DND-41 (cell line): ENCODE measurements at regions not wholly inside any gene's neighbourhood (a gene's known extent, or its start where the extent isn't known, plus 50 kb on each side); places are given as distances from the start of the nearest gene placed in this dataset.
"Not testable (repeated sequence)": the region's sequence is repeated elsewhere in the genome, so short reads cannot be mapped to it uniquely, and the experiment has no call there.

Experiments used
- ATAC-seq: fragments of 200-7000 bp; cut with Tn5 transposase; 3 replicates; pipeline ENCODE4 v1.9.1; 2021; ENCODE audit warnings: low read depth; ENCODE audit not compliant: insufficient read depth
- DNase-seq: peaks from one replicate; pipeline ENCODE4 v3.0.0-alpha.2; 2020
- H2AFZ ChIP-seq: 2 replicates; pipeline ENCODE4 v1.6.0; 2012; ENCODE audit warnings: low read depth, low read length
- H3K27ac ChIP-seq: 2 replicates; pipeline ENCODE4 v1.5.1; 2012; ENCODE audit warnings: low read length, inconsistent platforms
- H3K27me3 ChIP-seq: fragments of 200-600 bp; sonication (generic); 2 replicates; pipeline ENCODE4 v1.6.0; 2012; ENCODE audit warnings: low read length, mild to moderate bottlenecking, inconsistent platforms; ENCODE audit not compliant: insufficient read depth, poor library complexity
- H3K36me3 ChIP-seq: 2 replicates; pipeline ENCODE4 v1.5.1; 2012; ENCODE audit warnings: low read length, inconsistent platforms; ENCODE audit not compliant: insufficient read depth
- H3K4me1 ChIP-seq: 2 replicates; pipeline ENCODE4 v1.5.1; 2012; ENCODE audit warnings: mild to moderate bottlenecking, low read length; ENCODE audit not compliant: insufficient read depth
- H3K4me2 ChIP-seq: 2 replicates; pipeline ENCODE4 v1.6.0; 2012; ENCODE audit warnings: mild to moderate bottlenecking, moderate library complexity, low read length, inconsistent platforms; ENCODE audit not compliant: insufficient read depth
- H3K4me3 ChIP-seq, 2 experiments: fragments of 200-600 bp in 1 of 2; shearing (Covaris generic) in 1 of 2; 2 replicates each; pipeline ENCODE4 v1.5.1; 2012 to 2016; ENCODE audit warnings: inconsistent platforms in 2 of 2, low read length in 2 of 2, mild to moderate bottlenecking in 2 of 2, low read depth in 1 of 2, moderate library complexity in 1 of 2
- H3K79me2 ChIP-seq: 2 replicates; pipeline ENCODE4 v1.6.0; 2012; ENCODE audit warnings: low read length, inconsistent platforms; ENCODE audit not compliant: insufficient read depth
- H3K9ac ChIP-seq: 2 replicates; pipeline ENCODE4 v1.6.0; 2012; ENCODE audit warnings: low read depth, mild to moderate bottlenecking, inconsistent platforms, low read length, moderate library complexity
- H3K9me3 ChIP-seq: 2 replicates; pipeline ENCODE4 v1.5.1; 2012; ENCODE audit warnings: low read length, moderate library complexity, mild to moderate bottlenecking, inconsistent platforms; ENCODE audit not compliant: insufficient read depth, severe bottlenecking
- H4K20me1 ChIP-seq: 2 replicates; pipeline ENCODE4 v1.6.0; 2012; ENCODE audit warnings: low read length; ENCODE audit not compliant: insufficient read depth
- CTCF ChIP-seq: IDR thresholded peaks from 2 replicates; pipeline ENCODE4 v1.5.1; 2012; ENCODE audit warnings: borderline replicate concordance, low read length, moderate library complexity, mild to moderate bottlenecking; ENCODE audit not compliant: poor library complexity, severe bottlenecking; ENCODE audit errors: extremely low read depth
- EZH2 ChIP-seq: IDR thresholded peaks from 3 replicates; pipeline ENCODE4 v1.6.1; 2012; ENCODE audit warnings: borderline replicate concordance, low read depth, mild to moderate bottlenecking, moderate library complexity, low read length, inconsistent platforms; ENCODE audit not compliant: severe bottlenecking

- H3K79me2 ChIP-seq = no peaks in the 10 kb centered on the region
- H3K4me3 ChIP-seq = no peak overlapping the region
- H3K4me2 ChIP-seq = no peak overlapping the region
- TF ChIP-seq CTCF = no peak
- H3K9ac ChIP-seq = no peak overlapping the region
- no peak overlapping the region for H3K27ac ChIP-seq
- no peaks in the 10 kb centered on the region for H4K20me1 ChIP-seq
- DNase-seq (no peak), ATAC-seq (no peak)
- H3K36me3 ChIP-seq = no peaks in the 10 kb centered on the region
- no peaks in the 10 kb centered on the region for H3K9me3 ChIP-seq
- no peaks in the 10 kb centered on the region for H3K27me3 ChIP-seq
- H2AFZ ChIP-seq = no peak overlapping the region
- no peaks in the 10 kb centered on the region for H3K4me1 ChIP-seq
These were observed 55.5 kb downstream of the OLFML3 start for GRCh38 chr1:114034567-114035303.

GRCh38 chr1:114035304-114035700 is 56.0 kb downstream of the OLFML3 start:
- Histone ChIP-seq H2AFZ (no peak overlapping the region), H3K27me3 (no peaks in the 10 kb centered on the region), H4K20me1 (no peaks in the 10 kb centered on the region), H3K4me2 (no peak overlapping the region), H3K9me3 (no peaks in the 10 kb centered on the region), H3K79me2 (no peaks in the 10 kb centered on the region), H3K27ac (no peak overlapping the region), H3K9ac (no peak overlapping the region), H3K4me1 (no peaks in the 10 kb centered on the region), H3K4me3 (no peak overlapping the region), H3K36me3 (no peaks in the 10 kb centered on the region)
- no peak for DNase-seq
- ATAC-seq = no peak
- no peak for TF ChIP-seq EZH2
- no peak for TF ChIP-seq CTCF

- not testable (repeated sequence) for H3K27me3 ChIP-seq, H2AFZ ChIP-seq, H3K9me3 ChIP-seq, DNase-seq, H3K4me1 ChIP-seq, ATAC-seq, H3K4me2 ChIP-seq, H3K79me2 ChIP-seq, H4K20me1 ChIP-seq, H3K4me3 ChIP-seq, H3K27ac ChIP-seq, H3K9ac ChIP-seq, H3K36me3 ChIP-seq
These were observed 57.8 kb downstream of the OLFML3 start for GRCh38 chr1:114036841-114037630.

GRCh38 chr1:114037631-114037890 is 58.3 kb downstream of the OLFML3 start:
- Histone ChIP-seq H3K4me3 (no peak overlapping the region), H3K9me3 (no peaks in the 10 kb centered on the region), H3K36me3 (no peaks in the 10 kb centered on the region), H3K4me1 (no peaks in the 10 kb centered on the region), H3K9ac (no peak overlapping the region), H3K79me2 (no peaks in the 10 kb centered on the region), H3K4me2 (no peak overlapping the region), H4K20me1 (no peaks in the 10 kb centered on the region), H3K27ac (no peak overlapping the region), H3K27me3 (no peaks in the 10 kb centered on the region), H2AFZ (no peak overlapping the region)
- ATAC-seq = no peak
- no peak for TF ChIP-seq EZH2
- no peak for TF ChIP-seq CTCF
- no peak for DNase-seq
